Stomach (tissue), 4 donors: ENCODE measurements at regions not wholly inside any gene's neighbourhood (a gene's known extent, or its start where the extent isn't known, plus 50 kb on each side); places are given as distances from the start of the nearest gene placed in this dataset.

Experiments used
- POLR2A ChIP-seq, 4 donors: fragments of 450-650 bp; IDR thresholded peaks; one replicate each; pipeline ENCODE4 v1.6.1; 2016; ENCODE audit warnings: antibody characterized with exemption in 4 of 4, control low read depth in 2 of 4, mild to moderate bottlenecking in 1 of 4, moderate library complexity in 1 of 4
- POLR2AphosphoS5 ChIP-seq, 3 donors: sonication (generic); formaldehyde crosslinking; IDR thresholded peaks; one replicate each; pipeline ENCODE4 v1.6.1; 2016; ENCODE audit warnings: antibody characterized with exemption in 3 of 3
- TF ChIP-seq, protein P1 (sequence below), 7 experiments: fragments of 450-650 bp in 4 of 7; fragments of 200-600 bp in 3 of 7; sonication (generic) in 3 of 7; IDR thresholded peaks; one replicate each; pipeline ENCODE4 v1.5.1; 2016 to 2019; ENCODE audit warnings: antibody characterized with exemption in 7 of 7, control low read depth in 2 of 7, mild to moderate bottlenecking in 1 of 7

- TF ChIP-seq, protein P1, sequence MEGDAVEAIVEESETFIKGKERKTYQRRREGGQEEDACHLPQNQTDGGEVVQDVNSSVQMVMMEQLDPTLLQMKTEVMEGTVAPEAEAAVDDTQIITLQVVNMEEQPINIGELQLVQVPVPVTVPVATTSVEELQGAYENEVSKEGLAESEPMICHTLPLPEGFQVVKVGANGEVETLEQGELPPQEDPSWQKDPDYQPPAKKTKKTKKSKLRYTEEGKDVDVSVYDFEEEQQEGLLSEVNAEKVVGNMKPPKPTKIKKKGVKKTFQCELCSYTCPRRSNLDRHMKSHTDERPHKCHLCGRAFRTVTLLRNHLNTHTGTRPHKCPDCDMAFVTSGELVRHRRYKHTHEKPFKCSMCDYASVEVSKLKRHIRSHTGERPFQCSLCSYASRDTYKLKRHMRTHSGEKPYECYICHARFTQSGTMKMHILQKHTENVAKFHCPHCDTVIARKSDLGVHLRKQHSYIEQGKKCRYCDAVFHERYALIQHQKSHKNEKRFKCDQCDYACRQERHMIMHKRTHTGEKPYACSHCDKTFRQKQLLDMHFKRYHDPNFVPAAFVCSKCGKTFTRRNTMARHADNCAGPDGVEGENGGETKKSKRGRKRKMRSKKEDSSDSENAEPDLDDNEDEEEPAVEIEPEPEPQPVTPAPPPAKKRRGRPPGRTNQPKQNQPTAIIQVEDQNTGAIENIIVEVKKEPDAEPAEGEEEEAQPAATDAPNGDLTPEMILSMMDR (IDR thresholded peaks at IDR 0.05) = no peak
- TF ChIP-seq POLR2A (IDR thresholded peaks at IDR 0.05) = no peak
- no peak for TF ChIP-seq POLR2AphosphoS5 (IDR thresholded peaks at IDR 0.05)
Measured at GRCh38 chr20:24382743-24383142, 86.7 kb upstream of the SYNDIG1 start.
